ENCODE measurements at regions not wholly inside any gene's neighbourhood (a gene's known extent, or its start where the extent isn't known, plus 50 kb on each side); places are given as distances from the start of the nearest gene placed in this dataset.
"Not testable (repeated sequence)": the region's sequence is repeated elsewhere in the genome, so short reads cannot be mapped to it uniquely, and the experiment has no call there.

GRCh38 chr16:31810863-31811262 is 62.7 kb upstream of the ZNF267 start:
- TF ChIP-seq CTCF (IDR thresholded peaks at IDR 0.05) (no peak), ZFX (IDR thresholded peaks at IDR 0.05; ENCODE audit: borderline replicate concordance) (no peak)
- H3K27ac ChIP-seq, result no peak overlapping the region

DNA sequence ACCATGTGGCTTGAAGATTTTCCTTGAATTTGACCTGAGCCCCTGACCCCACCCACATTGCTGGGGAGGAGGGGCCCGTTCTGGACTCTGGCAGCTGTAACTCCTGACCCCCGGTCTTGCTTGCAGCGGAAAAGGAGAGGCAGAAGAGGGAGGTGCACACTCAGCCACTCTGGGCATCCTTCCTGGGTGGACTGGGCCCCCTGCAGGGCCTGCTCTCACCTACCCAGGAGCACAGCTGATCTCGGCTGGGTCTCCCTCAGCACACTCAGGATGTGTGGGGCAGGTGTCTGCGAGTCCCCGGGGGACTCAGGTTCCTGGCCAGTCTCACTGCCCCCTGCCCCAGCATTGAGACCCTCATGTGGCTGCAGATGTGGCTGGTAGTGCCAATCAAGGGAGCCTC is 57.5 kb upstream of the ZNF267 start:
- H3K27ac ChIP-seq, result not testable (repeated sequence)

DNA sequence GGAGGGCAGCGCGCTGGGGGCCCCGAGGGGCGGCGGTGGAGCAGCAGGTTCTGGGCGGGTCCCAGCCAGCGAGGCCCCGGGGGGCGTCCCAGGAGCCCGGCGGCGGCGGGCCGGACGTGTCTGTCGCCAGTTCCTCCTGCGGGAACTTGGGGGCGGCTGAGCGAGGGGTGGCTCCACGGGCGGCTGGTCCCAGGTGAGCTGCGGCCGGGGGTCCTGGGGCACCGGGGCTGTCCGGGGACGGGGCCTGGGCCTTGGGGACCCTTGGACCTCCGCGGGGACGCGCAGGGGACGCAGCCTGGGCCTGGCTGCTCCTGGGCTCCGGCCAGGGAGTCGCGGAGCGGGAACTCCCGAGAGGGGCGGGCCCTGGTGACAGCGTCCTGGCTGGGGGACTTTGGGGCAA is 54.2 kb upstream of the ZNF267 start:
- TF ChIP-seq CTCF (IDR thresholded peaks at IDR 0.05), result no peak
- no peak for TF ChIP-seq ZFX (IDR thresholded peaks at IDR 0.05; ENCODE audit: borderline replicate concordance)
- no peak overlapping the region for H3K27ac ChIP-seq

DNA sequence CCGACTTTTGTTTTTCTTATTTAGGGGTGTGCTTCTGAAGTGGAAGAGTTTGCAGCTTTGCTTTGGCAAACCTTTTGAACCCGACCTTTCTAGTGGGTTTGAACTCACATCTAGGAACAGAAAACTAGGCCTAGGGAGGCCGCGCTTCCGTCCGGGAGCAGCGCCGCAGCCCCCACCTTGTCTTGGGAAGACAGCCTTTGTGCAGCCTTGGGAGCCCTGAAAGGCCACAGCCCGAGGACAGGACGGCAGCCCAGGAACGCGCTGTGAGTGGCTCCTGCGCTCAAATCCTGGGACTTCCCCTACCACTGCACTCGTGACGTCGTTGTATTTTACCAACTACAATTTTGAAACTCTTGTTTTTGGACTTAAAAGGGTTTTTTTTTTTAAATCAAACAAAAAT is 53.7 kb upstream of the ZNF267 start:
- no peak for TF ChIP-seq ZFX (IDR thresholded peaks at IDR 0.05; ENCODE audit: borderline replicate concordance)
- TF ChIP-seq CTCF (IDR thresholded peaks at IDR 0.05), result no peak

More for the DNA sequence above, 53.7 kb upstream of the ZNF267 start:
- H3K27ac ChIP-seq, result no peak overlapping the region

Data from 22Rv1 (cell line).